T follicular helper cell (primary cell): ENCODE measurements at regions not wholly inside any gene's neighbourhood (a gene's known extent, or its start where the extent isn't known, plus 50 kb on each side); places are given as distances from the start of the nearest gene placed in this dataset.

ENCODE experiments used
- DNase-seq: peaks from one replicate; pipeline ENCODE4 v3.0.0-alpha.2; 2020; ENCODE audit warnings: low read depth

DNA sequence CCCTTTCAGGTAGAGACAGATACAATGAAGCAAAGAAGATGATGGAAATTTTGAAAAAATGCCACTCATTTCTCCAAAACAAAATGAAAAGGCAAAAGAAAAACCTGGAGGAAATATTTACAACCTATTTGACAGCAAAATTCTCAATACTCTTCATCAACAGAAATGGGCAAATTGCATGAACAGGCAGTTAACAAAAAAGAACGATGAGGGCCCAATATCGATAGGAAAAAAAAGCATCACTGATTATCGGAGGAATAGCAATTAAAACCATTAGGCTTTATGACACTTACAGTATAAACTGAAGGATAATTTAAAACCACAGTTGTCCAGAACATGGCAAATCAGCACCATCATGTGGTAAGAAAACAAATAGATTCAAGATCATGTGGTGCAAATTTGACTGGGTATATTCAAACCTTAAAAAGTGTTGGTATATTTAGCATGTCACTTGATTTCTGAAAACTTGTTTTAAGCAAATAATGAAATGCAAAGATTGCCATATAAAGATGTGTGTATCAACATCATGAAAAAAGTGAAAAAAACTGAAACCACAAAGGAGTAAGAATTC lies 222.9 kb downstream of the BRD1 start:
- no peak for DNase-seq

DNA sequence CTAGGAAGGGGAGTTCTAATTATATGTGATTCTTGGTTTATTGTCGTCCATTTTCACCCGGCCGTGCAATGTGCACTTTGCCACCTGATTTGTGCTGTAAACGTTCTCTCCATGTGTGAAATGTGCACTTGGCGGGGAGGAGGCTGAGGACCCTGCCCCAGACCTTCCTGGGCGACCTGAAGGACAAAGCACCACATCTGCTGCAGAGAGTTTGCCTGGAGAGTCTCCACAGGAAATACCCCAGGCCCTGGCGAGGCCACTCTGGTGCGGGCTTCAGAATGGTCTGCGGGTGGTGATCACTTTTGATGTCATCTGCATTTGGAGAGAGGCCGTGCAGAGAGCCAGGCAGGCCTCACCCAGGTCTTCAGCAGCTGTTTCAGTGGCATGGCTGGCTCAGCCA lies 224.7 kb downstream of the BRD1 start:
- no peak for DNase-seq

DNA sequence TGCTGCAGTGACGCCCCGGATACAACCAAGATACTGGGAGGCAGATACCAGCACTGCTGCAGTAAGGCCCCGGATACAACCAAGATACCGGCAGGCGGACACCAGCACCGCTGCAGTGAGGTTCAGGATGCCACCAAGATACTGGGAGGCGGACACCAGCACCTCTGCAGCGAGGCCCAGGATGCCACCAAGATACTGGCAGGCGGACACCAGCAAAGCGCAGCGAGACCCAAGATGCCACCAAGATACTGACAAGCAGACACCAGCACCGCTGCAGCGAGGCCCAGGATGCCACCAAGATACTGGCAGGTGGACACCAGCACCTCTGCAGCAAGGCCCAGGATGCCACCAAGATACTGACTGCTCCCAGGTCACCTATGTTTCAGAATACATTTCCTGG lies 225.2 kb downstream of the BRD1 start:
- DNase-seq = no peak

DNA sequence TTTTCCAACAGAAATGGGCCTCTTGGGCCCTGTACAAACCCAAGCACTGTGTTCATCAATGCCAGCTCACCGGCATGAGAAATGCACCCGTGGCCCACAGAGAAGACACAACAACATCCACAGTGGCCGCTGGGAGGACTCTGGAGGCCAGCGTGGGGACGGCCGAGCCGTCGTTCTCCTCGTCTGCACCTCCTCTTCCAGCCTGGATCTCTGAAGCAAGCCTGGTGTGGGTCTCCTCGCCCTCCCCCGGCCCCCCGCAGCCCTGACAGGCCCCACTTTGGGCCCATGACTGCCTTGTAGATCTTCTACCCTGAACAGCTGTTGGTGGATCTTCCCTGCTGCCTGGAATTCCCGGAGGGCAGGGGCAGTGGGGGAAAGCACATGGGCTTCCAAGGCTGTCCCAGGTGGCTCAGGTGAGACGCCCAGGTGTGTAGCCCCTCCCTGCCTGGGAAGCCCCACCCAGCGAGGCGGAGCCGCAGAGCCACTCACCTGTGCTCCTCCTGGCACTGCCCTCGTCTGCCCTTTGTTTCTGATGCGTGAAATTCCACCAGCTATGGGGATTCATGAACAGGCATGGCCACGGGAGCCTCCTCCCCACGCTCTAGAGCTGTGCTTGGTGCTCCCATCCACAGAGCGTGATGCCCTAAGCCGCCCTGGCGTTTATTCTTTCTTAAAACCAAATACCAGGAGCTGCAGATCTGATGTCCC lies 225.9 kb downstream of the BRD1 start:
- DNase-seq = no peak

DNA sequence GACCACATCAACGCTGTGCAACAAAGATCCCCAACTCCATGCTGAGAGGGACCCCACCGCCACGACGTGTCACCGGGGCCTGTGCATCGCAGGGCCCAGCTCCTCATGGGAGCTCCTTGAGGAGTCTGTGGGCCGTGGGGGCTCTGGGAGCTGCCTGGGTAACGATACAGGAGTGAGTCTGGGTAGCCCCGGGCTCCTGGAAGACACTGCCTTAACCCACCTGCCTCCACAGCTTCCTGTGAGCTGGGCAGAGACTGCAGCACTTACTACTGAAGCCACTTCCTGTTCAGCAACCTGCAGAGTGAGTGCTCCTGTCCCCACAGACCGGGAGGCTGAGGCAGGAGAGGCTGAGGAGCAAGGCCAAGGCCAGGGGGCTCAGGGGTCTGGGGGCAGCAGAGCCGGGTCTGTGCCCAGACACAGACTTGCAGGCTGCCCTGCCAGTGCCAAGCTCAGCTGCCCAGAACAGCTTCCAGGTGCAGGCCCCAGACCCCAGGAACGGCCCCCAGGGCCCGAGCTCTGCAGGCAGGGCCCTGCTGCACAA lies 226.7 kb downstream of the BRD1 start:
- DNase-seq = no peak

DNA sequence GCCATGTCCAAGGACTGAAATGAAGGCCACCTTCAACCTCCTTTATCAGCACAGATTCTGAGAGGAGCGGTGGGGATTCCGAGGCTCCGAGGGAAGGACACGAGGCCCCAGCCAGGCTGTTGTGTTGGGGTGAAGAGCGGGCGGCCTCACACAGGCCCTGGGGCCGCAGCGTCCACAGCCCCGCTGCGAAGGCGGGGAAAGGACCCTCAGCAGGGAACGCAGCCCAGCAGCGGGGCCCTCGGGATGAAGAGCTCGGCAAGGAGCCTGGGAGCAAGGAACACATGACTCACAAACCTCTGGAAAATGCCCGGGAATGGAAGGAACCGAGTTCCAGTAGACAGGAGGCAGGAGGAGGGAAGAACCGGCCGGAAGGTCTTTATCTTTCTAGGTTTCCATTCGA lies 227.2 kb downstream of the BRD1 start:
- no peak for DNase-seq

DNA sequence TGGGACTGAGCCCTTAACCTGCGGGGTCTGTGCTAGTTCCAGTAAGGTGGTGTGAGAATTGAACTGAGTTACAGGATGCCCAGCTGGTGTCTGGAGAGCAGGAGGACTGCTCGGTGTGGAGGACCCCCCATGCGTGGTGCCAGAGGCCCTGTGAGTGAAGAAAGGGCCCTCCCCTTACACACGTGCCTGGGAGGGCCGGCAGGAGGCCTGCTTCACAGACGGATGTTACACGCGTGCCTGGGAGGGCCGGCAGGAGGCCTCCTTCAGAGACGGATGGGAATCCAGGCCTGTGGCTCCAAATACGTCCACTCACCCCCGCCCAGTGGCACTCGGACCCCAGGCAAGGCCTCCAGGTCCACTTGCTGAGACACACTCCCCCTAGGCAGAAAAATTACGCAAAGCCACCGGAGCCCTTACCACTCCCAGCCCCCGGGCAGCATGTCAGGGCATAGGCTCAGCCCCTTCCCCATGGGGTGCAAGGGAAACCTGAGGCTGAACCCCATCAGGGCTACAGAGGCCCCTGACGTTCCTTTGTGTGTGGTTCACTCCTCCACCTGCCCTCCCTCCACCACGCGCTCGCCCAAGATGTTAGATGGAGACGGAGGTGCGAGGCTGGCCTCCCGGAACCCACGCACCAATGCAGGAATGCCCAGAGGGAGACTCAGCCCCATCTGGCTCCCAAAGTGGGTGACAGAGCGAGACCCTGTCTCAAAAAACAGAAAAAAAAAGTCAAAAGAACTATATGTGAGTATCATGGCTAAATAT lies 227.8 kb downstream of the BRD1 start:
- DNase-seq = no peak

DNA sequence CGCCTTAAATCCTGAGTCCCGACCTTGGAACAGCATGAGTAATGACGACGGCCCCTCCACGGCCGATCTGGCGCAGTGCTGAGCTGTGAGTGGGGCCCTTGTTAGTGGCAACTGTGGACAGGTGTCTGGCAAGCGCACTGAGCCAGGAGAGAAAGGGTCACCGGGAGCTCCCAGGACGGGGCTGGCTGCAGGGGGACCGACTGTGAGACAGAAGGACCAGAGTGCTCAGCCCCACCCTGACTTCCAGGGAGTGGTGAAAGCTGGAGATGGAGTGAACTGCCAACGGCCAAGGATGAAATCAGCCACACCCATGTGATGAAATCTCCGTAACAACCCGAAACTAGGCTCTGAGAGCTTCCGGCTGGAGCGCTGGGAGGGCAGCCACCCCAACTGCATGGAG lies 228.6 kb downstream of the BRD1 start:
- DNase-seq = no peak

DNA sequence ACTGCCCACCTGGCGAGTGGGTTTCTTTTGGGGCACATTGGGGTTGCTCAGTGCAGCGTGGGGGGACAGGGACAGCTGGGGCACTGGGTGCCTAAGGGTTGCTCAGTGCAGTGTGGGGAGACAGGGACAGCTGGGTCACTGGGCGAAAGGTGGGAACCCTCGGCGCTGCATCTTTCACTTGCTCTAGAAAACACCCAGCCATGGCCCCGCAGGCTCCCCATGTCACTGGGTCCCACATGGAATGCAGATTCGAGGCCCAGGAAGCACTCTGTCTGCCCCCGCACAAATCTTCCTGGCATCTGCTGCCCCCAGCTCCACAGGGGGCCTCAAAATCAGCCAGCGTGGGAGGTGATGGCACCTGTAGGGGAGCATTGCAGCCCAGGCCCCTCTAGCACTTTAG lies 229.3 kb downstream of the BRD1 start:
- no peak for DNase-seq

DNA sequence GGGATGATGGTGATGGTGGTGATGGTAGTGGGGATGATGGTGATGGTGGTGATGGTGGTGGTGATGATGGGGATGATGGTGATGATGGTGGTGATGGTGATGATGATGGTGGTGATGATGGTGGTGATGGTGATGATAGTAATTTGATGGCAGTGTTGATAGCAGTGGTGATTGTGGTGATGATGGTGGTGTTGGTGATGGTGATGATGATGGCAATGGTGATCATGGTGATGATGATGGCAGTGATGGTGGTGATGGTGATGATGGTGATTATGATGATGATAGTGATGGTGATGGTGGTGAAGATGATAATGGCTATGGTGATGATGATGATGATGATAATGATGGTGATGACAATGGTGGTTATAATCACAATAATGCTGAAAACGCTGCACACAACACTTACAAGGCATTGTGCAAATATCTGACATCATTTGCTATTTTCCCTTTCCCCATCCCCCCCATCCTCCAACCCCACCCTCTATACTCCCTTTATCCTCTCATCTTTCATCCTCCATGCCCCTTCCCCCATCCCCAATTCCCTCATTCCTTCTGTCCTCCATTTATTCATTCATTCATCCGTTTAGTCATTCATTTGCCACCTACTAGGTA lies 230.1 kb downstream of the BRD1 start:
- DNase-seq = no peak

DNA sequence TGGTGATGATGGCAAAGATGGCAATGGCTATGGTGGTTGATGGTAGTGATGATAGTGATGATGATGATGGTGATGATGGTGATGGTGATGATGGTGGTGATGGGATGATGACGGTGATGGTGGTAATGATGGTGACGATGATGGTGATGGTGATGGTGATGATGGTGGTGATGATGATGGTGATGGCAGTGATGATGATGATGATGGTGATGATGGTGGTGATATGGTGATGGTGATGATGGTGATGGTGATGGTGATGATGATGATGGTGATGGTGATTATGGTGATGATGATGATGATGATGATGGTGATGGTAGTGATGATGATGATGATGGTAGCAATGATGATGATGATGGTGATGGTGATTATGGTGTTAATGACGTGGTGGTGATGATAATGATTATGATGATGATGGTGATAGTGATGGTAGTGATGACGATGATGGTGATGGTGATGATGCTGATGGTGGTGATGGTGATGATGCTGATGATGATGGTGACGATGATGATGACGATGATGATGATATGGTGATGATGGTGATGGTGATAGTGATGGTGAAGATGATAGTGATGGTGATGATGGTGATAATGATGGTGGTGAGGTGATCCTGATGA lies 232.1 kb downstream of the BRD1 start:
- no peak for DNase-seq

DNA sequence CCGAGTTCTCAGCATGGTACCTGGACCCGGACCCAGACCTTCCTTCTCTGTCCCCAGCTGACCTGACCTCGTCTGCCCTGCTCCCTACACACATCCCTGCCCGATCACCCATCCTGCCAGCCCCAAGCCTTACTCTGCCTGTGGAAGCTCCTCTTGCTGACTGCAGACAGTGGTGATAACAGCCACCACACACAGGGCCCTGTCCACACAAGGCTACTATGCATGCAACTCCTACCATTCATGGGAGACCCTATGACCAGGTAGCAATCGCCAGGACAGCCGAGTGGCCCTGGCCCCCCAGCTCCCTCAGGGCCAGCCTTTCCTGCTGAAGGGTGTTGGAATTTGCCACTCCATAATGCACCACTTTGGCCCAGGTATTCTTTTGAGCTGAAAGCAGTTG lies 233.6 kb downstream of the BRD1 start:
- no peak for DNase-seq

DNA sequence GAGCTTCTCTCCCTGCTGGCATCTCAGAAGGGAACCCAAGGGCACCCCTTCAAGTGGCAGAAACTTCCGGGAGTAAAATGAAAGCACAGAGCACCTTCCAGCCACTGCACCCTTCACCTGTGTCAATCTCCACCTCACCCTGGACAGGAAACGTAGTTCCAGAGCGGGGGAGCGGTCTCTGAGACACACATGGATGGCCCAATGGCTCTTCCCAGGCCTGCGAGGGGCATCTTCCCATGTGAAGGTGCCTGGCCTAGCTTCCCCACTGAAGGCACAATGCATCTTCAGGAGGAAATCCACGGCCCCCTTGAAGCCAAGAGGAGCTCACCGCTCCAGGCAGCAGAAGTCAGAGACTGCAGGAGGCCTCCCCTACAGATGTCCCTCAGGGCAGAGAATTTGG lies 234.2 kb downstream of the BRD1 start:
- no peak for DNase-seq

DNA sequence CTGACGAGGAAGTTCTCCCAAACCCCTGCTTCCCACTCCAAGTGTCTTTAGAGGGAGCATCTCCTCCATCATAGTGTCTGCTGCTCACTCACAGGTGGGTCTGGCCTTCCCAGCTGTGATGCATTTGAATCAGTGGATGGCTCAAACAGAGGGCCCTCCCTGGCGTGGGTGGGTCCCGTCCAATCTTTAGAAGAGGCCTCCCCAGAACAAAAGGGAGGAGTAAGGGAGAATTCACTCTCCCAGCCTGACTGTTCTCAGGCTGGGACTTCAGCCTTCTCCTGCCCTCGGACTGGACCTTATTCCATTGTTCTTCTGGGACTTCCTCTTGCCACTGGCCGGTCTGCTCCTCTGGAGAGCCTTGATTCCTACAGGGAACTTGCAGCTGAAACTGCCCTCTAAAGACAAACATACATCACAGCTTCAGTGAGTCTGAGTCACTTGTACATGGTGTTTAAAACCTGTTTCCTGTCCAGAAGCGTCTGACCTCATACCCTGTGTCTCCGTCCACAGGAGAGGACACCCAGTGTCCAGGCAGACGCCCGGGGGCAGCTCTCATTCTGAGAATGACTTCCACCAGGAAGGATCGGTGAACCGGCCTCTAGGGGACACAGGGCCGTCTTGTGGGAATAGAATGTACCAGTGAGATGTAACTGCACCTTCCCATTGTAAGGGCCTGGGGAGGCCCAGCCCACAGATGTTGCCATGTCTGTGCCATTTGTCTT lies 234.7 kb downstream of the BRD1 start:
- no peak for DNase-seq

DNA sequence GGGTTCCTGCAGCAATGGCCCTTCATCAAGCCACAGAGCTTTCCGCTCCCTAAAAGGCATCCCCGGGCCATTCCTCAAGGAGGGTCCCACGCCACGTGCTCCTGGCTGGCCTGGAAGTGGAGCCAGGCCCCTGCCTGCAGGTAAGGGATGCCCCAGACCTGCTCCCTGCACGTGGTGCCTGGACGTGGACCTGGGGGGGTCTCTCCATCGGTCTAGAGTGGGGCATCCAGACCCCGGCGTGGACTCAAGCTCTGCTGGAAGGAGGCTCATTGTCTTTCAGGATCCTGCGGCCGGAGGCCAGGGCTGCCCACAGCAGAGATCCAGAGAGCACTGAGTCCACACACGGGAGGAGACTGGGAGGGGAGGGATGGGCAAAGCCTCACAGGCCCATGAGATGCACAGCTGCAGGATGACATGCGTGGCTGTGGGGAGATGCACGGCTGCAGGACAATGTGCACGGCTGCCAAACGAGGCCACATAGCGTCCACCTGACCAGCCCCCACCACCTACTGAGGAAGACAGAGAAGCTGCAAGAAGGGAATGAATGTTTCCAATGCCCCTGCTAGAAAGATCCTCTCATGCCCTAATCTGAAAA lies 236.7 kb downstream of the BRD1 start:
- no peak for DNase-seq

DNA sequence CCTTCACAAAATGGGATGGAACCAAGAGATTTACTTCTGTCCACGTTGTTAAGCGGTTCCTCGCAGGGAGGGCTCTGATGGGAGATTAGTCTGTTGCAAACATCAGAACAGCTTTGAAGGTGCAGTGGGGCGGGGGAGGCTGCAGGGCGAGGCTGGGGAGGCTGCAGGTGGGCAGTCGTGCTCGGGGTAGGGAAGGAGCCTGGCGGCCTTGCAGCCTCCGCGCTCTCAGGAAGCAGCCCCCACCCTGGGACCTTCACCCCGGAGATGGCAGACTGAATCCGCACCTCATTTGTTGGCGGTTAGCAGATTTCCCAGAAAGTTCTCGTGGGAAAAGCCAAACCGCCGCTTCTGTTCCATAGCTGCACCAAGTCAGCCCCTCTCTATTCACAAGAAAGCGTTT lies 237.3 kb downstream of the BRD1 start:
- DNase-seq = no peak

DNA sequence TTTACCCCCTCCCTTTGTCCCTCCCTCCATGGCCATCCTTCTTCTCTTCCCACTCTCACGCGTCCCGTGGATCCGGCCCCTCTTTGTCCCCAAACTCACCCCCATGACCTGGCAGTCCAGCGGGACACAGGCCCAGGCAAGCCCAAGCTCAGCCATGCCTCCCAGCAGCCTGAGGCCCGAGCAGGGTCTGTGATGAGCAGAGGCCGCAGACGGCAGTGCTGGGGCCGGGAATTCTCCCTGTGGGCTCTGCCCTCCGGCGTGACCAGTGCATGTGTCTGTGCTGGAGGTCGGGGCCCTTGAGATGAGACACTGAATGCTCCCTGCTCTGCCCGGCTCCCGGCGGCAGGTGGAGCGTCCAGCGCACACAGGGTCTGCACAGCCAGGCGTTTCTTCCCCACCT lies 237.9 kb downstream of the BRD1 start:
- no peak for DNase-seq

DNA sequence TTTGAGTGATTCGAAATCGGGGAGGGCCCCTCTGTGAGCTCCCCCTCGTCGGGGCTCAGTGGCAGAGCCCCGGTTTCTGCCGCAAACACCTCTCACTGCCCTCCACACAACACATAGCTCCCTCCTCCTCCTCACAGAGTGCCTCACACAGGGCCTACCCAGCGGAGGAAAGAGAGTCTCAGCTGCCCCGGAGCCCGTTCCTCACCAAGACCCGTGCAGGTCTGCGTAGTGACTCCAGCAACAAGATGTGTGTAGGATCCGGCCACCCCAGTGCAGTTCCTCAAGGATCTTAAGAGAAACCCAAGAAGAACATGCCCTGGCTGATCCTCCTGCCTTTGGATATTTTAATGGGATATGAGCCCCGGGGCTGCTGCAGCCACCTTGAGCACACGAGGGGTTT lies 238.4 kb downstream of the BRD1 start:
- DNase-seq = no peak

DNA sequence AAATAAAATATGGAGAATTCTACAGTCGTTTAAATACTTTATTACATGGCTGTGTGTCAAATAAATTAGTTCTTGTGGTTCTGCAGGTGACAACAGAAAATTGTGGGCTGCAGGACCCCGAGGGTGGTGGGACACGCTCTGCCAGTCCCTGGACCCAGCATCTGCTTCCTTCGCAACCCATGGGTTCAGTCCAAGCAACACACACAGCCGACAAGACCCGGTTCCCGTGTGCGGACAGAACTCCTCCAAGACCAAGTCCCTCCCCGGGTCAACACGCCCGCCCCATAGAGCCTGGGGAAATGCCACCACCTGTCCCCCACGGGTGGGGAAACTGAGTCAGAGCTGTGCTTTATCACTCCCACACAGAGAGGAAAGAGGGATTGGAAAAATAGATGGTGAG lies 238.9 kb downstream of the BRD1 start:
- DNase-seq = no peak

DNA sequence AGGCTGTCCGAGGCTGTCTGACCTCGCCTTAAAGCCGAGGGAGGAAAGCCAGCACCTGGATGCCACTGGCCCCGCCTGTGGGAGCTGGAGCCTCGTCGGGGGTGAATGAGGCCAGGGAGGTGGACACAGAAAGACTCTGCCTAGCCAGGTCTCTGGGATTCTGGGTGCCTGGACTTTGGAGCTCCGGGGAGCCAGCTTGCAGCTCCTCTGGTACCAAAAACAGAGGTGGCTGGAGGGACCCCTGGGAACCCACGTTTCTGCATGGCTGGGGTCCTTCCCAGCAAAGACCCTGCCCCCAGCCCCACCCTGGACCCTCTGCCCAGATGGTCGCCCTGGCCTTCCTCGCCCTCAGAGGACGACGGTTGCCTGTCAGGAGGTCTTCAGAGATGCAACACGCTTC lies 239.7 kb downstream of the BRD1 start:
- DNase-seq = no peak

DNA sequence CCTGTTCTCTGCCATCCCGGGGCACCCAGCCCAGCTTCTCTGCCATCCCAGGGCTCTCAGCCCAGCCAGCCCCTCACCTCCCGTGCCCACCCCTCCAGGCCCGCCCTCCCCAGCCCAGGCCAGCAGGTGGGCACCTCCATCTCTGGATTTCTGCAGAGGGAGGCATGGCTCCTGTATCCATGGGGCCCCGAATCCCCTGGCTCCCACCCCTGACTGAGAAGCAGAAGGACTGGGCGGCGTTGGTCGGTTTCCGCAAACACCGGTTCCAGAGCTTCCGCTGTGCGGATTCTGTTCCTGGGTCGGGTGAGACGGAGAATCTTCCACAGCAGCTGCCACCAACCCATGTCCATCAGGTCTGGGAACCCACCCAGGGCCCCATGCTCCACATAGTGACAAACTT lies 240.3 kb downstream of the BRD1 start:
- DNase-seq = no peak
